Spinal cord (tissue), 9 donors: ENCODE measurements at regions not wholly inside any gene's neighbourhood (a gene's known extent, or its start where the extent isn't known, plus 50 kb on each side); places are given as distances from the start of the nearest gene placed in this dataset.
"Not testable (repeated sequence)": the region's sequence is repeated elsewhere in the genome, so short reads cannot be mapped to it uniquely, and the experiment has no call there.

Experiments
- DNase-seq, 6 donors: peaks; one replicate each; pipeline versions ENCODE4 v3.0.0 to v3.0.0-alpha.2; 2013 to 2015; ENCODE audit warnings: low spot score in 6 of 6, low read depth in 4 of 6
- H3K27ac ChIP-seq: one replicate; pipeline ENCODE4 v1.5.1; 2013; ENCODE audit warnings: low read depth, low read length, control low read depth
- H3K27me3 ChIP-seq: one replicate; pipeline ENCODE4 v1.6.1; 2013; ENCODE audit warnings: low read length; ENCODE audit not compliant: control insufficient read depth, insufficient read depth
- H3K36me3 ChIP-seq: one replicate; pipeline ENCODE4 v1.6.1; 2013; ENCODE audit warnings: low read length; ENCODE audit not compliant: control insufficient read depth, insufficient read depth
- H3K4me1 ChIP-seq: one replicate; pipeline ENCODE4 v1.6.1; 2013; ENCODE audit warnings: low read length; ENCODE audit not compliant: control insufficient read depth, insufficient read depth
- H3K4me3 ChIP-seq: one replicate; pipeline ENCODE4 v1.5.1; 2013; ENCODE audit warnings: low read depth, low read length, control low read depth
- H3K9me3 ChIP-seq: one replicate; pipeline ENCODE4 v1.6.1; 2013; ENCODE audit warnings: low read length; ENCODE audit not compliant: control insufficient read depth, insufficient read depth
- WGBS: methylation state at CpG from one replicate; pipeline ENCODE4 v1.1.5; 2013; ENCODE audit warnings: missing lambda C conversion rate; ENCODE audit not compliant: insufficient coverage; 5-methylcytosine and 5-hydroxymethylcytosine counted together
- donor health status: healthy.

DNA sequence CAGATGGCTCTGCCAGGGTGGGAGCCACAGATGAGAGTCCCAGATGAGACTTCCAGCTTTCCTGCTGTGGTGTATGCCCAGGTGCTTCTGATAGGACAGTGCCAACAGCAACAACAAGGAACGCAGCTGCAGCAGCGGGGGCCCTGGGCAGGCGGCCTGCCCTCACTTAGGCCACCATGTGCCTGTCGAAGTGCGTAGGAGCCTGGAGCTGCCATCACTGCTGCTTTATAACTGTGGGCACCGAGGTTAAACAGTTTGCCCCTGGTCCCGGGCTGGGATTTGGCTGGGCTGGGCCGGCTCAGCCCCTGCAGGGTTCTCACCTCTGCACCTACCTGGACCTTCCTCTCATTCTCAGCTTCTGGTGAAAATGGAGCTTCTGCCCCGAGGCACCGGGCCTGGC lies 54.4 kb upstream of the LRPAP1 start:
- 88% methylated on average over 8 of the region's 10 CpGs for whole genome bisulfite sequencing
- H3K4me1 ChIP-seq, result peaks cover 11% of the 10 kb centered on the region
- H3K27me3 ChIP-seq, H3K27ac ChIP-seq, H3K4me3 ChIP-seq, H3K36me3 ChIP-seq, H3K9me3 ChIP-seq, DNase-seq: not testable (repeated sequence)

DNA sequence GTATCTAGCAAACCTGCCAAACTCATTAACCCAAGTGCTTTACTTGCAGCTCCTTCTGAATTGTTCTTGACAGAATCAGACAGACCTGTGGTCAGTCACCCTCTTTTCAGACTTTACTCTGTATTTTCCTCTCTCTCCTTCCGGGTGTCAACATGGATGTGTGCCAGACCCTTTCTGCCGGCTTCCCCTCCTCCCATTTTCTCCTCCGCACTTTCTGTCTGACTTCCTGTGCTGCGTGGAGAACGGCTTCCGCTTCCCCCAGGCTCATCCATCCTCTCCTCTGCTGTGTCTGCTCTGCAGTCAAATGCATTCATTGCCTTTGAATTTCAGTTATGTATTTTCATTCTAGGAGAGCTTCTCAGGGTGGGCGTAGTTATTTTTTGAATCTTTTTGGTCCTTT lies 53.3 kb upstream of the LRPAP1 start:
- not testable (repeated sequence) for H3K9me3 ChIP-seq, H3K4me3 ChIP-seq, H3K36me3 ChIP-seq, H3K27me3 ChIP-seq, H3K27ac ChIP-seq
- peaks cover 11% of the 10 kb centered on the region for H3K4me1 ChIP-seq
- 100% methylated on average over 1 of the region's 7 CpGs for WGBS
- DNase-seq, result peak in 2 of 6 donors; percentile 55 to 74

DNA sequence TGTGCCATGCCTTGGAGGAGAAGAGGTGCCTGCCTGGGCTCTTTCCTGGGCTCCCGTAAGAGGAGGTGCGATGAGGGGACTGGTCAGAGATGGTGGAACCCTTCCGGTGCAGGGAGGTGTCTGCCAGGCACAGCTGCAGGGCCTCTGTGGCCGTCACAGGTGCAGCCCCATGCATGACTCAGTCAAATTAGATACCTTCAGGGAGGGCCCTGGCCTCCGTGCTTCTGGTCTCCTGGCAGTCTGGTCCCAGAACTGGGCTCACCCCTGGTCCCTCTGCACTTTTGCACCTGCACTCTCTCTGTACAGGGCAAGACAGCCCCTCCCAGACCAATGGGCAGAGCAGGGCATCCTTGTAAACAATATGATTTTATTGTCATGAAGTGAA lies 49.9 kb upstream of the LRPAP1 start:
- no peak overlapping the region for H3K4me3 ChIP-seq
- H3K4me1 ChIP-seq, result peaks cover 3% of the 10 kb centered on the region
- no peaks in the 10 kb centered on the region for H3K9me3 ChIP-seq
- no peaks in the 10 kb centered on the region for H3K36me3 ChIP-seq
- H3K27me3 ChIP-seq, result no peaks in the 10 kb centered on the region
- 89% methylated on average over 4 of the region's 5 CpGs for WGBS
- no peak overlapping the region for H3K27ac ChIP-seq
- DNase-seq, result no peak
